ENCODE measurements at regions not wholly inside any gene's neighbourhood (a gene's known extent, or its start where the extent isn't known, plus 50 kb on each side); places are given as distances from the start of the nearest gene placed in this dataset.

- TF ChIP-seq, protein P1, sequence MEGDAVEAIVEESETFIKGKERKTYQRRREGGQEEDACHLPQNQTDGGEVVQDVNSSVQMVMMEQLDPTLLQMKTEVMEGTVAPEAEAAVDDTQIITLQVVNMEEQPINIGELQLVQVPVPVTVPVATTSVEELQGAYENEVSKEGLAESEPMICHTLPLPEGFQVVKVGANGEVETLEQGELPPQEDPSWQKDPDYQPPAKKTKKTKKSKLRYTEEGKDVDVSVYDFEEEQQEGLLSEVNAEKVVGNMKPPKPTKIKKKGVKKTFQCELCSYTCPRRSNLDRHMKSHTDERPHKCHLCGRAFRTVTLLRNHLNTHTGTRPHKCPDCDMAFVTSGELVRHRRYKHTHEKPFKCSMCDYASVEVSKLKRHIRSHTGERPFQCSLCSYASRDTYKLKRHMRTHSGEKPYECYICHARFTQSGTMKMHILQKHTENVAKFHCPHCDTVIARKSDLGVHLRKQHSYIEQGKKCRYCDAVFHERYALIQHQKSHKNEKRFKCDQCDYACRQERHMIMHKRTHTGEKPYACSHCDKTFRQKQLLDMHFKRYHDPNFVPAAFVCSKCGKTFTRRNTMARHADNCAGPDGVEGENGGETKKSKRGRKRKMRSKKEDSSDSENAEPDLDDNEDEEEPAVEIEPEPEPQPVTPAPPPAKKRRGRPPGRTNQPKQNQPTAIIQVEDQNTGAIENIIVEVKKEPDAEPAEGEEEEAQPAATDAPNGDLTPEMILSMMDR (conservative IDR thresholded peaks at IDR 0.05; ENCODE audit: low read depth in 2 of 2), result no peak
- TF ChIP-seq EZH2phosphoT487 (IDR thresholded peaks at IDR 0.05; ENCODE audit: unreplicated experiment), result no peak
- no peak for TF ChIP-seq POLR2AphosphoS5 (IDR thresholded peaks at IDR 0.05; ENCODE audit: low read depth)
- TF ChIP-seq EZH2 (IDR thresholded peaks at IDR 0.05; ENCODE audit: low read depth, unreplicated experiment), result no peak
These were observed 1071.8 kb upstream of the PIK3C3 start for GRCh38 chr18:40883271-40883670.

All from GM23338 (cell line).